A673 (cell line): ENCODE measurements at regions not wholly inside any gene's neighbourhood (a gene's known extent, or its start where the extent isn't known, plus 50 kb on each side); places are given as distances from the start of the nearest gene placed in this dataset.

Experiments used
- CTCF ChIP-seq: fragments of 300-800, 200-600 bp; sonication (generic); conservative IDR thresholded peaks from 2 replicates; pipeline ENCODE4 v1.5.1; 2017; ENCODE audit warnings: low read depth, mild to moderate bottlenecking, antibody characterized with exemption, low read length, moderate library complexity, mixed read lengths
- EZH2 ChIP-seq: fragments of 200-600 bp; sonication (generic); IDR thresholded peaks from 2 replicates; pipeline ENCODE4 v1.6.1; 2017; ENCODE audit warnings: borderline replicate concordance, low read depth, mild to moderate bottlenecking, mixed read lengths, antibody characterized with exemption, low read length; ENCODE audit not compliant: poor library complexity, severe bottlenecking

GRCh38 chr2:236505648-236506047 is 64.0 kb upstream of the ACKR3 start:
- TF ChIP-seq CTCF: no peak
- TF ChIP-seq EZH2: no peak
